ENCODE measurements at regions not wholly inside any gene's neighbourhood (a gene's known extent, or its start where the extent isn't known, plus 50 kb on each side); places are given as distances from the start of the nearest gene placed in this dataset.

DNA sequence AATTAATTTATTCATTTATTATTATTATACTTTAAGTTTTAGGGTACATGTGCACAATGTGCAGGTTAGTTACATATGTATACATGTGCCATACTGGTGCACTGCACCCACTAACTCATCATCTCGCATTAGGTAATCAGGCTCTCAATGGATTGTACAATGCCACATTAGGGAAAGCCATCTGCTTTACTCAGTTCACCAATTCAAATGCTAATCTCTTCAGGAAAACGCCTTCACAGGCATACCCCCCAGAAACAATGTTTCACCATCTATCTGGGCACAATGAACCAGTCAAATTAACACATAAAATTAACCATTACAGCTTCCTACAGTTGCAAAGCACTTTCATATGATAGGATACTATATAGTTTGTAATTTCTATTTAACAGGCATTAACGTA, 84.8 kb upstream of the DNAJC10 start:
- Mint-ChIP-seq H3K4me3 (ENCODE audit: unreplicated experiment) (no peak overlapping the region), H3K27ac (ENCODE audit: unreplicated experiment) (no peak overlapping the region), H3K9me3 (ENCODE audit: low read depth) (no peaks in the 10 kb centered on the region), H3K36me3 (ENCODE audit: low read depth) (no peaks in the 10 kb centered on the region), H3K4me1 (ENCODE audit: low read depth) (no peaks in the 10 kb centered on the region), H3K27me3 (ENCODE audit: low read depth) (no peaks in the 10 kb centered on the region)
- no peak for DNase-seq (ENCODE audit: low spot score)
- TF ChIP-seq, protein P1, sequence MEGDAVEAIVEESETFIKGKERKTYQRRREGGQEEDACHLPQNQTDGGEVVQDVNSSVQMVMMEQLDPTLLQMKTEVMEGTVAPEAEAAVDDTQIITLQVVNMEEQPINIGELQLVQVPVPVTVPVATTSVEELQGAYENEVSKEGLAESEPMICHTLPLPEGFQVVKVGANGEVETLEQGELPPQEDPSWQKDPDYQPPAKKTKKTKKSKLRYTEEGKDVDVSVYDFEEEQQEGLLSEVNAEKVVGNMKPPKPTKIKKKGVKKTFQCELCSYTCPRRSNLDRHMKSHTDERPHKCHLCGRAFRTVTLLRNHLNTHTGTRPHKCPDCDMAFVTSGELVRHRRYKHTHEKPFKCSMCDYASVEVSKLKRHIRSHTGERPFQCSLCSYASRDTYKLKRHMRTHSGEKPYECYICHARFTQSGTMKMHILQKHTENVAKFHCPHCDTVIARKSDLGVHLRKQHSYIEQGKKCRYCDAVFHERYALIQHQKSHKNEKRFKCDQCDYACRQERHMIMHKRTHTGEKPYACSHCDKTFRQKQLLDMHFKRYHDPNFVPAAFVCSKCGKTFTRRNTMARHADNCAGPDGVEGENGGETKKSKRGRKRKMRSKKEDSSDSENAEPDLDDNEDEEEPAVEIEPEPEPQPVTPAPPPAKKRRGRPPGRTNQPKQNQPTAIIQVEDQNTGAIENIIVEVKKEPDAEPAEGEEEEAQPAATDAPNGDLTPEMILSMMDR (IDR thresholded peaks at IDR 0.05): no peak

DNA sequence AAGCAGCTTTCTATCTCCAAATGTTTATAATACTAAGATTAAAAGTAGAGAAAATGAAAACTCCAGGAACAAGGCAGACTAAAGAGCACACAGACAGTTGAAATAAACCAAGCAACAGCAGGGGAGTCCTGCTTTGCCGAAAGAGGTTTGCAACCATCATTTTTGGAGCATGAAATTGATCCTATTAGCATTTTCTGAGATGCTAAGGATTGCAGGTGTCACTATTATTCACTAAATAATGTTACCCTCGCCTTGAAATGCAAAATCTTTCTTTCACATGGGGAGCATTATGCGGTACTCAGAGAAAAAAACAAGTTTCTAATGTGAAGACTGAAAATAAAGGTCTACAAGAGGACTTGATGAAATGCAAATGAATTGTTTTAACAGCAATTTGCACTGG, 81.7 kb upstream of the DNAJC10 start:
- no peak for DNase-seq (ENCODE audit: low spot score)
- TF ChIP-seq, protein P1 (IDR thresholded peaks at IDR 0.05): no peak
- Mint-ChIP-seq H3K36me3 (ENCODE audit: low read depth) (no peaks in the 10 kb centered on the region), H3K27ac (ENCODE audit: unreplicated experiment) (no peak overlapping the region), H3K9me3 (ENCODE audit: low read depth) (no peaks in the 10 kb centered on the region), H3K4me3 (ENCODE audit: unreplicated experiment) (no peak overlapping the region), H3K4me1 (ENCODE audit: low read depth) (peaks cover 11% of the 10 kb centered on the region), H3K27me3 (ENCODE audit: low read depth) (no peaks in the 10 kb centered on the region)

DNA sequence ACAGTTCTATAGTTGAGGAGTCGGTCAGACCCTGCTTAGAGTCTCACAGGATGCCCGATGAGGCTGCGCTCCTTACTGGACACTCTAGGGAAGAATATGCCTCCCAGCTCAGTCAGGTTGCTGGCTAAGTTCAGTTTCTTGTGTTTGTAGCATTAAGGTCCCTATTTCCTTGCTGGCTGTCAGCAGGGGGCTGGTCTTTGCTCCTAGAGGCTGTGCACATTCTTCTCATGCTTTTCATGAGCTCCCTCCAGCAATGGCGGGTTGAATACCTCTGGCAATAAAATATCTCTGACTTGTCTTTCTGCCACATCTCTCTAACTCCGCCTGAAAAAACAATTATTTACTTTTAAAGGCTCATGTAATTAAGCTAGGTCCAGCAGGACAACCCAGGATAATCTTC, 79.4 kb upstream of the DNAJC10 start:
- Mint-ChIP-seq H3K36me3 (ENCODE audit: low read depth) (no peaks in the 10 kb centered on the region), H3K4me1 (ENCODE audit: low read depth) (peaks cover 18% of the 10 kb centered on the region), H3K4me3 (ENCODE audit: unreplicated experiment) (no peak overlapping the region), H3K27me3 (ENCODE audit: low read depth) (no peaks in the 10 kb centered on the region), H3K27ac (ENCODE audit: unreplicated experiment) (no peak overlapping the region), H3K9me3 (ENCODE audit: low read depth) (no peaks in the 10 kb centered on the region)
- TF ChIP-seq, protein P1 (IDR thresholded peaks at IDR 0.05): no peak
- no peak for DNase-seq (ENCODE audit: low spot score)

DNA sequence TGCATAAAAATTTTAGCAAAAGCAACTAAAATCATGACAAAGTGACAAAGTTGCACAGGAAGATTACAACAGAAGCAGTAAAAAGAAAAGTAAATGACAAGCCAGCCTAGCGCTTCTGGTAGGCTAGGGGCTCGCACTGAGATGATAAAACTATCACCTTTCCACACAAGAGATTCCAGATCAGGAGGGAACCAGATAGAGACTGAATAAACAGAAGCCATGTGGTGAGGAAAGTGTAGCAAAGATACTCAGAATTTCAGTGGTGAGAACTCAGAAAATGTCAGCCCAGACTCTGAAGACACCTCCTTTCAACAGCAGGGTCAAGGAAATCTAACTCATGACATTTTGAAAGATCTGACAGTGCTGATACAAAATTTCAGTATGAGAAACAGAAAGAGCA, 77.4 kb upstream of the DNAJC10 start:
- H3K36me3 Mint-ChIP-seq (ENCODE audit: low read depth): no peaks in the 10 kb centered on the region
- no peak overlapping the region for H3K27ac Mint-ChIP-seq (ENCODE audit: unreplicated experiment)
- H3K4me3 Mint-ChIP-seq (ENCODE audit: unreplicated experiment): no peak overlapping the region
- H3K27me3 Mint-ChIP-seq (ENCODE audit: low read depth): no peaks in the 10 kb centered on the region
- H3K4me1 Mint-ChIP-seq (ENCODE audit: low read depth): peaks cover 18% of the 10 kb centered on the region
- TF ChIP-seq, protein P1 (IDR thresholded peaks at IDR 0.05): no peak
- no peaks in the 10 kb centered on the region for H3K9me3 Mint-ChIP-seq (ENCODE audit: low read depth)
- DNase-seq (ENCODE audit: low spot score): no peak

DNA sequence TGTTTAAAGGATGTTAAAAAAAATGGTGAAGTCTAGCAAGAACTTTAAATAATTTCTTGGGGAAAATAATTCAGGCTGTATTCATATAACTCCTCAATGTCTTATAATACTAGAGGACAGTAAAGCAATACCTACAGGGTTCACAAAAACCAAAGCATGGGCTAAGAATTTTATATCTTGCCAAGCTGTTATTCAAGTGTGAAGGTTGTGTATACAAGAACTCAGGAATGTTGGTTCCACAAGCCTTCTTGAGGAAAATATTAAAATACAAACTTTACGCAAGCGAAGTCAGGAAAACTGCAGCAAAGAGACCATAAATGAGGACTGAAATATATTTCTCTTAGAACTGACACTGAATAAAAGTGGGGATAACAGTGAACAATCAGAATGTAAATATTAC, 76.1 kb upstream of the DNAJC10 start:
- TF ChIP-seq, protein P1 (IDR thresholded peaks at IDR 0.05): no peak
- Mint-ChIP-seq H3K27ac (ENCODE audit: unreplicated experiment) (no peak overlapping the region), H3K4me1 (ENCODE audit: low read depth) (peaks cover 18% of the 10 kb centered on the region), H3K4me3 (ENCODE audit: unreplicated experiment) (no peak overlapping the region), H3K27me3 (ENCODE audit: low read depth) (no peaks in the 10 kb centered on the region), H3K36me3 (ENCODE audit: low read depth) (no peaks in the 10 kb centered on the region), H3K9me3 (ENCODE audit: low read depth) (no peaks in the 10 kb centered on the region)
- DNase-seq (ENCODE audit: low spot score): no peak
